GM12878 (cell line): ENCODE measurements at regions not wholly inside any gene's neighbourhood (a gene's known extent, or its start where the extent isn't known, plus 50 kb on each side); places are given as distances from the start of the nearest gene placed in this dataset.
"Not testable (repeated sequence)": the region's sequence is repeated elsewhere in the genome, so short reads cannot be mapped to it uniquely, and the experiment has no call there.

ENCODE experiments used
- ATAC-seq: fragments of 200-7000 bp; cut with Tn5 transposase; 3 replicates; pipeline ENCODE4 v1.9.1; 2020; ENCODE audit warnings: mild to moderate bottlenecking, moderate library complexity
- BruUV-seq: library from RNA; stranded (reverse); fragments of 400-500 nt; replicated peaks from 2 replicates; lab custom pipeline; 2021; lab: Mats Ljungman, UMichigan
- CTCF ChIA-PET: fragments of 300-600 bp; sonication (Branson Sonifier 250); formaldehyde crosslinking; extraction: SDS; loops from one replicate; lab custom pipeline; 2021; ENCODE audit warnings: inconsistent platforms; lab: Yijun Ruan, JAX
- POLR2A ChIA-PET: fragments of 350-600 bp; formaldehyde crosslinking; extraction: SDS; loops from one replicate; lab custom pipeline; 2021; ENCODE audit warnings: inconsistent platforms; lab: Charles Lee
- RAD21 ChIA-PET: fragments of 300-600 bp; sonication (Branson Sonifier 250); formaldehyde crosslinking; loops from one replicate; lab custom pipeline; 2023; ENCODE audit warnings: antibody characterized with exemption; ENCODE audit not compliant: unreplicated experiment; lab: Charles Lee
- SMC1A ChIA-PET: fragments of 300-600 bp; sonication (Branson Sonifier 250); formaldehyde crosslinking; loops from one replicate; lab custom pipeline; 2023; ENCODE audit not compliant: unreplicated experiment, uncharacterized antibody; lab: Charles Lee
- DNase-seq: peaks from one replicate; pipeline ENCODE4 v3.0.0-alpha.2; 2011; ENCODE audit warnings: low read depth, low spot score
- FAIRE-seq: peaks from 3 replicates; lab custom pipeline; 2011; peaks lifted over from hg19 to GRCh38; lab: Jason Lieb, UNC
- H2AFZ ChIP-seq: 2 replicates; pipeline ENCODE4 v1.6.0; 2011; ENCODE audit warnings: low read depth, low read length, control low read depth; ENCODE audit not compliant: control insufficient read depth
- H3K27ac ChIP-seq: 2 replicates; pipeline ENCODE4 v1.5.1; 2011; ENCODE audit warnings: control low read depth; ENCODE audit not compliant: control insufficient read depth, insufficient read depth
- H3K27me3 ChIP-seq, 2 experiments: replicated peaks in 1 of 2; 2 replicates each; pipeline versions ENCODE4 v1.6.0 to v1.6.1; 2011; ENCODE audit warnings: low read length in 1 of 2; ENCODE audit not compliant: control insufficient read depth in 2 of 2, insufficient read depth in 2 of 2
- H3K36me3 ChIP-seq, 2 experiments: 2 replicates each; pipeline ENCODE4 v1.5.1; 2011; ENCODE audit warnings: low read length in 1 of 2; ENCODE audit not compliant: control insufficient read depth in 2 of 2, insufficient read depth in 2 of 2
- H3K4me1 ChIP-seq: 2 replicates; pipeline ENCODE4 v1.6.1; 2011; ENCODE audit warnings: mild to moderate bottlenecking, low read length, moderate library complexity, mixed read lengths; ENCODE audit not compliant: control insufficient read depth, insufficient read depth
- H3K4me2 ChIP-seq: 2 replicates; pipeline ENCODE4 v1.6.0; 2011; ENCODE audit warnings: control low read depth; ENCODE audit not compliant: control insufficient read depth, insufficient read depth
- H3K4me3 ChIP-seq: fragments of 200-600 bp; sonication (generic); 2 replicates; pipeline ENCODE4 v1.5.1; 2016
- H3K79me2 ChIP-seq: 2 replicates; pipeline ENCODE4 v1.6.0; 2011; ENCODE audit warnings: low read length; ENCODE audit not compliant: control insufficient read depth, insufficient read depth
- H3K9ac ChIP-seq: 2 replicates; pipeline ENCODE4 v1.8.0; 2011; ENCODE audit warnings: low read length, control low read depth, mixed read lengths; ENCODE audit not compliant: control insufficient read depth, insufficient read depth
- H3K9me3 ChIP-seq: replicated peaks from 3 replicates; pipeline ENCODE4 v1.5.1; 2011; ENCODE audit warnings: mild to moderate bottlenecking, low read length; ENCODE audit not compliant: control insufficient read depth, insufficient read depth
- H4K20me1 ChIP-seq: 2 replicates; pipeline ENCODE4 v1.6.0; 2011; ENCODE audit not compliant: control insufficient read depth, insufficient read depth
- HCFC1 ChIP-seq: fragments of 150-350 bp; IDR thresholded peaks from 2 replicates; pipeline ENCODE4 v1.6.1; 2014; ENCODE audit warnings: low read length
- JUND ChIP-seq: IDR thresholded peaks from 2 replicates; pipeline ENCODE4 v1.6.1; 2012; ENCODE audit warnings: low read depth, mild to moderate bottlenecking, low read length, improper control_type of control experiment, moderate library complexity
- SRF ChIP-seq, 2 experiments: IDR thresholded peaks; 2 replicates each; pipeline ENCODE4 v1.6.1; 2011; ENCODE audit warnings: low read depth in 2 of 2, low read length in 2 of 2, mild to moderate bottlenecking in 1 of 2, moderate library complexity in 1 of 2
- TCF3 ChIP-seq: IDR thresholded peaks from 2 replicates; pipeline ENCODE4 v1.6.1; 2012; ENCODE audit warnings: low read depth, mild to moderate bottlenecking, low read length, borderline replicate concordance; ENCODE audit not compliant: insufficient read depth
- ZNF217 ChIP-seq: fragments of 450-650 bp; IDR thresholded peaks from 2 replicates; pipeline ENCODE4 v1.6.1; 2017; ENCODE audit warnings: antibody characterized with exemption, mild to moderate bottlenecking
- ZZZ3 ChIP-seq: IDR thresholded peaks from 2 replicates; pipeline ENCODE4 v1.6.1; 2011; ENCODE audit warnings: low read depth; ENCODE audit not compliant: control insufficient read depth, insufficient read length
- WGBS: methylation state at CpG from one replicate; pipeline ENCODE4 v1.1.6; 2016; ENCODE audit warnings: low lambda C conversion rate; ENCODE audit not compliant: insufficient replicate concordance, insufficient coverage; ENCODE audit errors: missing lambda C conversion rate; 5-methylcytosine and 5-hydroxymethylcytosine counted together
- in situ Hi-C: fragments of 300-500 bp; cut with MboI; formaldehyde crosslinking; loops from 9 replicates; pipeline ENCODE4 v1.14.3; 2018; ENCODE audit warnings: mixed read lengths
- intact Hi-C: fragments of 100-400 bp; cut with micrococcal nuclease; formaldehyde crosslinking; loops from one replicate; pipeline ENCODE4 v1.14.2; 2022; ENCODE audit not compliant: unreplicated experiment
- TF ChIP-seq, protein P1 (sequence below): fragments of 450-650 bp; IDR thresholded peaks from 2 replicates; pipeline ENCODE4 v1.6.1; 2017; ENCODE audit warnings: antibody characterized with exemption, mild to moderate bottlenecking, moderate library complexity
- TF ChIP-seq, protein P2 (sequence below): IDR thresholded peaks from 2 replicates; pipeline ENCODE4 v1.6.1; 2012; ENCODE audit warnings: low read depth, low read length, improper control_type of control experiment
- TF ChIP-seq, protein P3 (sequence below): IDR thresholded peaks from 2 replicates; pipeline ENCODE4 v1.6.1; 2012; ENCODE audit warnings: improper control_type of control experiment, low read depth, low read length; ENCODE audit not compliant: insufficient replicate concordance

DNA sequence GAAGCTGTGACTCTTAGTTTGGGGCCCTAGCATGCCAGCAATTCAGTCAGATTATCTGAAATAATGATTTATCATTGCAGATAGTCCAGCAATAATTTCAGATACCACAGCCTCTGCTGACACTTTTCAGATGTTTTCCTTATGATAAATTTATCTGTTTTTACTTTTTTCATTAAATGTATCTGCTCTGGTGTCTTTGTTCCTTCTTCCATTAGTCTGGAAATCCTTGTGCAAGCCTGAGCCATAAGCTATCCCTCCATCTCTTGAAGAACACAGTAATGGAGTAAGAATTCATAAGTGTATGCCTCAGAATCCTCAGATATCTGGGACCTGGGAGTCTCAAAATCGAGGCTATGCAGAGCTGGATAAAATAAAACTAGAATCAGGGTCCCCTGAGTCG, 146.4 kb upstream of the KRR1 start:
- Histone ChIP-seq H4K20me1 (no peaks in the 10 kb centered on the region), H3K9me3 (no peaks in the 10 kb centered on the region), H2AFZ (no peak overlapping the region), H3K79me2 (no peaks in the 10 kb centered on the region), H3K4me3 (no peak overlapping the region), H3K4me1 (peaks cover 6% of the 10 kb centered on the region; the same call in 1 of the 2 replicates), H3K27ac (no peak overlapping the region), H3K36me3 (no peaks in the 10 kb centered on the region), H3K27me3 (no peaks in the 10 kb centered on the region), H3K9ac (no peak overlapping the region), H3K4me2 (no peak overlapping the region)
- SMC1A ChIA-PET, result interaction anchor here (0.8 to 1.4 kb wide), 2 partner anchors 9 to 16 kb away, joined by 3 to 4 read pairs; no protein-coding TSS in a partner anchor
- RAD21 ChIA-PET, result no interaction called here
- BruUV-seq, result no TSS peak
- FAIRE-seq (no peak), DNase-seq (no peak), ATAC-seq (no peak)
- WGBS, result 0% methylated on average over 2 of the region's 2 CpGs
- CTCF ChIA-PET, result no interaction called here
- in situ Hi-C loops, result no loop called here
- intact Hi-C loops, result no loop called here
- TF ChIP-seq, protein P1, sequence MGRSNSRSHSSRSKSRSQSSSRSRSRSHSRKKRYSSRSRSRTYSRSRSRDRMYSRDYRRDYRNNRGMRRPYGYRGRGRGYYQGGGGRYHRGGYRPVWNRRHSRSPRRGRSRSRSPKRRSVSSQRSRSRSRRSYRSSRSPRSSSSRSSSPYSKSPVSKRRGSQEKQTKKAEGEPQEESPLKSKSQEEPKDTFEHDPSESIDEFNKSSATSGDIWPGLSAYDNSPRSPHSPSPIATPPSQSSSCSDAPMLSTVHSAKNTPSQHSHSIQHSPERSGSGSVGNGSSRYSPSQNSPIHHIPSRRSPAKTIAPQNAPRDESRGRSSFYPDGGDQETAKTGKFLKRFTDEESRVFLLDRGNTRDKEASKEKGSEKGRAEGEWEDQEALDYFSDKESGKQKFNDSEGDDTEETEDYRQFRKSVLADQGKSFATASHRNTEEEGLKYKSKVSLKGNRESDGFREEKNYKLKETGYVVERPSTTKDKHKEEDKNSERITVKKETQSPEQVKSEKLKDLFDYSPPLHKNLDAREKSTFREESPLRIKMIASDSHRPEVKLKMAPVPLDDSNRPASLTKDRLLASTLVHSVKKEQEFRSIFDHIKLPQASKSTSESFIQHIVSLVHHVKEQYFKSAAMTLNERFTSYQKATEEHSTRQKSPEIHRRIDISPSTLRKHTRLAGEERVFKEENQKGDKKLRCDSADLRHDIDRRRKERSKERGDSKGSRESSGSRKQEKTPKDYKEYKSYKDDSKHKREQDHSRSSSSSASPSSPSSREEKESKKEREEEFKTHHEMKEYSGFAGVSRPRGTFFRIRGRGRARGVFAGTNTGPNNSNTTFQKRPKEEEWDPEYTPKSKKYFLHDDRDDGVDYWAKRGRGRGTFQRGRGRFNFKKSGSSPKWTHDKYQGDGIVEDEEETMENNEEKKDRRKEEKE, result no peak
- TF ChIP-seq JUND (no peak), TCF3 (no peak), SRF (IDR thresholded peaks at IDR 0.05; ENCODE audit: low read depth in 2 of 2, low read length in 2 of 2) (no peak), ZZZ3 (no peak), ZNF217 (no peak), HCFC1 (no peak)
- TF ChIP-seq, protein P2, sequence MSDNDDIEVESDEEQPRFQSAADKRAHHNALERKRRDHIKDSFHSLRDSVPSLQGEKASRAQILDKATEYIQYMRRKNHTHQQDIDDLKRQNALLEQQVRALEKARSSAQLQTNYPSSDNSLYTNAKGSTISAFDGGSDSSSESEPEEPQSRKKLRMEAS, result no peak
- TF ChIP-seq, protein P3, sequence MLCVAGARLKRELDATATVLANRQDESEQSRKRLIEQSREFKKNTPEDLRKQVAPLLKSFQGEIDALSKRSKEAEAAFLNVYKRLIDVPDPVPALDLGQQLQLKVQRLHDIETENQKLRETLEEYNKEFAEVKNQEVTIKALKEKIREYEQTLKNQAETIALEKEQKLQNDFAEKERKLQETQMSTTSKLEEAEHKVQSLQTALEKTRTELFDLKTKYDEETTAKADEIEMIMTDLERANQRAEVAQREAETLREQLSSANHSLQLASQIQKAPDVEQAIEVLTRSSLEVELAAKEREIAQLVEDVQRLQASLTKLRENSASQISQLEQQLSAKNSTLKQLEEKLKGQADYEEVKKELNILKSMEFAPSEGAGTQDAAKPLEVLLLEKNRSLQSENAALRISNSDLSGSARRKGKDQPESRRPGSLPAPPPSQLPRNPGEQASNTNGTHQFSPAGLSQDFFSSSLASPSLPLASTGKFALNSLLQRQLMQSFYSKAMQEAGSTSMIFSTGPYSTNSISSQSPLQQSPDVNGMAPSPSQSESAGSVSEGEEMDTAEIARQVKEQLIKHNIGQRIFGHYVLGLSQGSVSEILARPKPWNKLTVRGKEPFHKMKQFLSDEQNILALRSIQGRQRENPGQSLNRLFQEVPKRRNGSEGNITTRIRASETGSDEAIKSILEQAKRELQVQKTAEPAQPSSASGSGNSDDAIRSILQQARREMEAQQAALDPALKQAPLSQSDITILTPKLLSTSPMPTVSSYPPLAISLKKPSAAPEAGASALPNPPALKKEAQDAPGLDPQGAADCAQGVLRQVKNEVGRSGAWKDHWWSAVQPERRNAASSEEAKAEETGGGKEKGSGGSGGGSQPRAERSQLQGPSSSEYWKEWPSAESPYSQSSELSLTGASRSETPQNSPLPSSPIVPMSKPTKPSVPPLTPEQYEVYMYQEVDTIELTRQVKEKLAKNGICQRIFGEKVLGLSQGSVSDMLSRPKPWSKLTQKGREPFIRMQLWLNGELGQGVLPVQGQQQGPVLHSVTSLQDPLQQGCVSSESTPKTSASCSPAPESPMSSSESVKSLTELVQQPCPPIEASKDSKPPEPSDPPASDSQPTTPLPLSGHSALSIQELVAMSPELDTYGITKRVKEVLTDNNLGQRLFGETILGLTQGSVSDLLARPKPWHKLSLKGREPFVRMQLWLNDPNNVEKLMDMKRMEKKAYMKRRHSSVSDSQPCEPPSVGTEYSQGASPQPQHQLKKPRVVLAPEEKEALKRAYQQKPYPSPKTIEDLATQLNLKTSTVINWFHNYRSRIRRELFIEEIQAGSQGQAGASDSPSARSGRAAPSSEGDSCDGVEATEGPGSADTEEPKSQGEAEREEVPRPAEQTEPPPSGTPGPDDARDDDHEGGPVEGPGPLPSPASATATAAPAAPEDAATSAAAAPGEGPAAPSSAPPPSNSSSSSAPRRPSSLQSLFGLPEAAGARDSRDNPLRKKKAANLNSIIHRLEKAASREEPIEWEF, result no peak
- POLR2A ChIA-PET, result no interaction called here

DNA sequence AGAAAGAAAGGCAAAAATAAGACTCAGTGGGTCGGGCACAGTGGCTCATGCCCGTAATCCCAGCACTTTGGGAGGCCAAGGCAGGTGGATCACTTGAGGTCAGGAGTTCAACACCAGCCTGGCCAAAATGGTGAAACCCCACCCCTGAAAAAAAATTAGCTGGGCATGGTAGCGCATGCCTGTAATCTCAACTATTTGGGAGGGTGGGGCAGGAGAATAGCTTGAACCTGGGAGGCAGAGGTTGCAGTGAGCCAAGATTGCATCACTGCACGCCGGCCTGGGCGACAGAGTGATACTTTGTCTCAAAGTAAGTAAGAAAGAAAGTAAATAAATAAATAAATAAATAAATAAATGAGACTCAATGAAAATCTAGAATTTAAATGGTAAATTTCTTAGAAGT, 145.9 kb upstream of the KRR1 start:
- intact Hi-C loops, H3K9me3 ChIP-seq, H4K20me1 ChIP-seq, DNase-seq, H2AFZ ChIP-seq, FAIRE-seq, BruUV-seq, H3K4me1 ChIP-seq, RAD21 ChIA-PET, POLR2A ChIA-PET, in situ Hi-C loops, ATAC-seq, H3K79me2 ChIP-seq, H3K9ac ChIP-seq, H3K4me3 ChIP-seq, H3K36me3 ChIP-seq, H3K27ac ChIP-seq, H3K4me2 ChIP-seq, H3K27me3 ChIP-seq: not testable (repeated sequence)
- 93% methylated on average over 6 of the region's 6 CpGs for WGBS
- SMC1A ChIA-PET, result interaction anchor here (0.8 kb wide), 1 partner anchor 15 kb away, joined by 4 read pairs; no protein-coding TSS in a partner anchor
- CTCF ChIA-PET, result interaction anchor here (0.7 kb wide), 1 partner anchor 1168 kb away, joined by 3 read pairs; no protein-coding TSS in a partner anchor
